C4-2B (cell line): ENCODE measurements at regions not wholly inside any gene's neighbourhood (a gene's known extent, or its start where the extent isn't known, plus 50 kb on each side); places are given as distances from the start of the nearest gene placed in this dataset.

Source experiments
- CTCF ChIP-seq: fragments of 450-650 bp; conservative IDR thresholded peaks from 2 replicates; pipeline ENCODE4 v1.5.1; 2017; ENCODE audit warnings: mild to moderate bottlenecking
- ZFX ChIP-seq: fragments of 450-650 bp; IDR thresholded peaks from 2 replicates; pipeline ENCODE4 v1.6.1; 2017

- TF ChIP-seq CTCF (no peak), ZFX (no peak)
These were observed 995.3 kb downstream of the ROBO2 start for GRCh38 chr3:78035131-78035641.
